ENCODE measurements at regions not wholly inside any gene's neighbourhood (a gene's known extent, or its start where the extent isn't known, plus 50 kb on each side); places are given as distances from the start of the nearest gene placed in this dataset.

- TF ChIP-seq CTCF (conservative IDR thresholded peaks at IDR 0.05; ENCODE audit: low read depth, low read length) (no peak), EZH2 (IDR thresholded peaks at IDR 0.05; ENCODE audit: borderline replicate concordance, low read depth, low read length, poor library complexity, severe bottlenecking) (no peak)
These were observed 1428.2 kb downstream of the CDH12 start for GRCh38 chr5:21424907-21425306.

All from A673 (cell line).